ENCODE measurements at regions not wholly inside any gene's neighbourhood (a gene's known extent, or its start where the extent isn't known, plus 50 kb on each side); places are given as distances from the start of the nearest gene placed in this dataset.

DNA sequence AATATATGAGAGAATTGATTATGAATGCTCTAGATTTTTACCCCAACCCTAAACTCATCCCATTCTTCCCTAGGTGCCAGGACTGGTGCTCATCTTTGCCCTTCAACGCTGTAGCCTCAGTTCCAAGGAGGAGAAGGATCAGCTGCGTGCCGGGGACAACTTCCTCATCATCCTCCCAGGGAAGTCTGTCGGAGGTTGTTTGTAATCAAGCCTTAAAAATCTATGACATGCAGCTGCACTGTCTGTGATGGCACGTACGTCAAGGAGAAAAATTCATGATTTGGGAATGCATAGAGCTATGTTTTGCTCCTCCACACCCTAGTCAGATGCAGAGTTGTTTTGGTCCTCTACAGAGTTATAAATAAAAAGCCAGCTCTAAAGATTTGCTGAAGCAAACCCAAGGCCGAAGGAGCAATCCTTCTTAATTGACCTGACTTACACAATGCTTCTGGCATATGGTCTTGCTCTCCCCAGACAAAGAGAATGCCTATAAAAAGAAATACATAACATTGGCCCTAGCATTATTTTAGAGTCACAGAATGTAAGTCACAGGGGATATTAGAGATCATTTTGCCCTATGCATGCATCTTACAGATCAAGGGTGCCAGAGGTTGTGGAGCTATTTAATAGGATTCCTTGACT lies 244.2 kb downstream of the HIVEP2 start:
- no peak overlapping the region for H3K4me3 ChIP-seq (ENCODE audit: insufficient read depth, low read depth, low read length, poor library complexity, severe bottlenecking)
- H3K36me3 ChIP-seq (ENCODE audit: control insufficient read depth, insufficient read depth, low read length): no peaks in the 10 kb centered on the region

More for the DNA sequence above, 244.2 kb downstream of the HIVEP2 start:
- no peaks in the 10 kb centered on the region for H3K9me3 ChIP-seq (ENCODE audit: control insufficient read depth, low read length)
- no peak for DNase-seq
- no peak overlapping the region for H3K27ac ChIP-seq (ENCODE audit: insufficient read depth, low read length, poor library complexity, severe bottlenecking)
- H3K4me1 ChIP-seq (ENCODE audit: control insufficient read depth, insufficient read depth, low read length, poor library complexity, severe bottlenecking): no peaks in the 10 kb centered on the region
- no peaks in the 10 kb centered on the region for H3K27me3 ChIP-seq (replicated peaks; ENCODE audit: control insufficient read depth, insufficient read depth, low read length, poor library complexity, severe bottlenecking)

All from effector memory CD4-positive, alpha-beta T cell (primary cell).